SH-SY5Y (cell line): ENCODE measurements at regions not wholly inside any gene's neighbourhood (a gene's known extent, or its start where the extent isn't known, plus 50 kb on each side); places are given as distances from the start of the nearest gene placed in this dataset.

Source experiments
- GATA2 ChIP-seq: IDR thresholded peaks from 2 replicates; pipeline ENCODE4 v1.6.1; 2011; ENCODE audit warnings: mild to moderate bottlenecking, low read depth, low read length
- GATA3 ChIP-seq: IDR thresholded peaks from 2 replicates; pipeline ENCODE4 v1.6.1; 2011; ENCODE audit warnings: low read depth, mild to moderate bottlenecking, low read length, moderate library complexity

DNA sequence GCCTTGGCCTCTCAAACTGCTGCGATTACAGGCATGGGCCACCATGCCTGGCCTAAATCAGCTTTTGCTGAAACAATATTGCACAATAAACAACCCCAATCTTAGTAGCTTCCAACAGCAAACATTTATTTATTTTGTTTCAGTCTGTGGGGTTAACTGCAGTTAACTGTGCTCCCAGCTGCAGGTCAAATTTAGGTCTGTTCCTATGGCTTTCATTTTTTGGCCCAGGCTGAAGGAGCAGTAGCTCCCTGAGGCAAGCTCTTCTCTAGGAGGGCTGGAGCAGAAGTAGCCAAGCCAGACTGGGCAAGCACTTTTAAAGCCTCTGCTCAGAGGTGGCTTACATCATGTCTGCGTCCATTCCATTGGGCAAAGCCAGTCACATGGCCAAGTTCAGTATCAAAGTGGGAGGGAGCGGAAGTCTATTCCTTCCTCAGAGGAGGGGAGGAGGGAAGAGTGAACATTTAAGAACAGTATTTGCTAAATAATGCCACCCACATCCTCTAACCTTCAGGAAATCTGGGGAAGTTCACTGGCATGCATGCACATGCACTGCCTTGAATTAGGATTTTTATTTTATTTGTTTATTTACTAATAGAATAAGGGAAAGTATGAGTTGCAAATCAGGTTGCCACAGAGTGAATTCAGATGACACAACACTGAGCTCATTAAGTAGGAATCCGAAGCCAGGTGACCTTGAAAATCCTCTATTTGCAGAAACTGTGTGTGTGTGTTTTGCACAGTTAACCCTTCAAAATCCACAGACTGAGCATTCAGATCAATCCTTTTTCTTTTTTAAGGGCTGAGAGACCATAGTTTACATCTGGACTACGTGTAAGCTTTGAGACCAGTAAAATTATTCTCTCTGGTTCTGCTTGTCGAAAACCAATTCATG, 122.0 kb upstream of the SEL1L start:
- TF ChIP-seq GATA2 (no peak), GATA3 (no peak)

DNA sequence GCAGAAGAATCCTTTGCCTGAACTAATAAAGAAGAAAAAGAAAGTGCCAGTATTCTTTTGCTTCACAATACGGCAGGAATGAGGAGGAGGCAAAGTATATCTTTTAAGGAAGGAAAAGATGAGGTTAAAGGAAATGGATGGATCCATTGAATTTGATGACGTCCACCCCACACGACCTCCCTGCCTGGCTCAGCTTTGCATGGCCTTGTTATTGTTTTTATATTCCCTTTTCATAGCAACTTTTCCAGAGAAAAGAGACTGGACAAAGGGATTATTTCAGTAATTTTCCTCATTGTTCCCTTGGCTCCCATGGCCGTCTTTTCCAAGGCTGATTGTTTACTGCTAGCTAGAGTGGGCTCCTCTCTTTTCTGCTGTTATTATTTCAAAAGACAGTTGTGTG, 123.2 kb upstream of the SEL1L start:
- TF ChIP-seq GATA2: no peak
- TF ChIP-seq GATA3: no peak

DNA sequence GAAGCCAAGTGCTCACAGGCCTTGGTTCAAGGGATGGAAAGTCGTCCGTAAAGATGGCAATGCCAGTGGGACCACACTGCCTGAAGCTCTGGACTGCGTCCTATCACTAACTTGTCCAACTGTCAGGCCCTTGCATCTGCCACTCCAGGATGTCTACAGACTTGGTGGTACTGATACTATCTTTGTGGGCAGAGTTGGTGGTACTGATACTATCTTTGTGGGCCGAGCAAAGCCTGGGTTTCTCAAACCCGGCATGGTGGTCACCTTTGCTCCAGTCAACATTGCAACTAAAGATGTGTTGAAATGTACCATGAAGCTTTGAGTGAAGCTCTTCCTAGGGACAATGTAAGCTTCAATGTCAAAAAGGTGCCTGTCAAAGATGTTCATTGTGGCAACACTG, 128.4 kb upstream of the SEL1L start:
- TF ChIP-seq GATA2 (no peak), GATA3 (no peak)

DNA sequence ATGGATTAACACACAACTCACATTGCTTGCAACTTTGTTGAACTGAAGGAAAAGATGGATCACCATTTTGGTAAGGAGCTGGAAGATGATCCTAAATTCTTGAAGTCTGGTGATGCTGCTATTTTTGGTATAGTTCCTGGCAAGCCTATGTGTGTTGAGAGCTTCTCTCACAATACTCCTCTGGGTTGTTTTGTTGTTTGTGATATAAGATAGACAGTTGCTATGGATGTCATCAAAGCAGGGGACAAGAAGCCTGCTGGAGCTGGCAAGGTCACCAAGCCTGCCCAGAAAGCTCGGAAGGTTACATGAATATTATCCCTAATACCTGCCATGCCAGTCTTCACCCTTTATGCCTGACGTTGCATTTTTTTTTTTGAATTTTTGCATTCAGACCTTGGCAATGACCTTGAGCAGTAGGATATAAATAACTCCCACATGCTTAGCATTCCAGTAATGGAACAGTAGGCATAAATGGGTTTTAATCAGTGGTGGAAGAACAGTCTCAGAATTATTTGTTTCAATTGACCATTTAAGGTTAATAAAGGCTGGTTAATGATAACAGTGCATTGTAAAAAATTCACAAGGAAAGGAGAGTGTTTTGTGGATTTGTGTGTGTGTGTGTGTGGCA, 129.0 kb upstream of the SEL1L start:
- TF ChIP-seq GATA2 (no peak), GATA3 (no peak)

DNA sequence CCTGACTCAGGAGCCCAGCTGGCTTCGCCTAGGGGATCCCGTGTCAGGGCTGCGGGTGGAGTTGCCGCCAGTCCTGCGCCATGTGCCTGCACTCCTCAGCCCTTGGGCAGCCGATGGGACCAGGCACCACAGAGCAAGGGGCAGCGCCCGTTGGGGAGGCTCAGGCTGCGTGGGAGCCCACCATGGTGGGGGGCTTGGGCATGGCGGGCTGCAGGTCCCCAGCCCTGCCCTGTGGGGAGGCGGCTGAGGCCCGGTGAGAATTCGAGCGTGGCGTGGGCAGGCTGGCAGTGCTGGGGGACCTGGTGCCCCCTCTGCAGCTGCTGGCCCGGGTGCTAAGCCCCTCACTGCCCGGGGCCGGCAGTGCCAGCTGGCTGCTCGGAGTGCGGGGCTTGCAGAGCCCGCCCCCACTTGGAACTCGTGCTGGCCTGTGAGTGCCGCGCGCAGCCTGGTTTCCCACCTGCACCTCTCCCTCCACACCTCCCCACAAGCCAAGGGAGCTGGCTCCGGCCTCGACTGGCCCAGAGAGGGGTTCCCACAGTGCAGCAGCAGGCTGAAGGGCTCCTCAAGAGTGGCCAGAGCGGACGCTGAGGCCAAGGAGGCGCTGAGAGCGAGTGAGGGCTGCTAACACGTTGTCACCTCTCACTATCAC, 135.1 kb upstream of the SEL1L start:
- TF ChIP-seq GATA2 (no peak), GATA3 (no peak)

DNA sequence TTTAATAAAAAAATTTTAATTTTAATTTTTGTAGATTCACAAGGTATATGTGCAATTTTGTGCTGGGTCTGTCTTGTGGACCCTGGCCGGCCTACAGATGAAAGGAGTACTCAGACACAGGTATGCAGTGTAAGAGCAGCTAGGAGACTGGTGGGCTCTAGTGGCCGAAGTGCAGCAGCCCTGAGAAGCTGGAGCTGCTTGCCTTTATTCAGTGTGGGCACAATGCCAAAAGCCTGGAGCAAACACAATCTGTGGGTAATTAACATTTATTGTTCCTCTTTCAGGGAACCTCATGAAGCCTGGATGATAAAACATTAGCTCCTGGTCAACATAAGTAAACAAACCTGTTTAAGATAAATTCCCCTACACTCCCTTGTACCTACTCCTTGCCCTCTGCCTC, 135.7 kb upstream of the SEL1L start:
- no peak for TF ChIP-seq GATA3
- TF ChIP-seq GATA2: no peak

DNA sequence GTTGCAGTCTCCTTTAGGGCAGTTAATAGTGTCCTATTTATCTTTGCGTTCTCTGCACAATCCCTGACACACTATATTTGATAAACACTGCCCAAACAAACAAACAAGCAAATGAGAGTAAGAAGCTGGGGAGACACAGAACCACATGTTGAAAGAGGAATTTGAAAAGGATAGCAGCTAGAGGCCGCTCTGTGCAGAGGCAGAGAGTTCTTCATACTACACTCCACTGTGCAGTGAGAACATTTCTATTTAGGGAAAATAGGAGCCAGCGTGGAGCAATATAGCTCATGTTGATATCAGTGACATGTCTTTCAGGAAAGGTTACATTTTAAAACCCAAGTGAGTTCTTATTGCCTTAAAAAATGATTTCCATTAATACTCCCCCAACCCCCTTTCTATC, 140.3 kb upstream of the SEL1L start:
- TF ChIP-seq GATA3: no peak
- no peak for TF ChIP-seq GATA2

DNA sequence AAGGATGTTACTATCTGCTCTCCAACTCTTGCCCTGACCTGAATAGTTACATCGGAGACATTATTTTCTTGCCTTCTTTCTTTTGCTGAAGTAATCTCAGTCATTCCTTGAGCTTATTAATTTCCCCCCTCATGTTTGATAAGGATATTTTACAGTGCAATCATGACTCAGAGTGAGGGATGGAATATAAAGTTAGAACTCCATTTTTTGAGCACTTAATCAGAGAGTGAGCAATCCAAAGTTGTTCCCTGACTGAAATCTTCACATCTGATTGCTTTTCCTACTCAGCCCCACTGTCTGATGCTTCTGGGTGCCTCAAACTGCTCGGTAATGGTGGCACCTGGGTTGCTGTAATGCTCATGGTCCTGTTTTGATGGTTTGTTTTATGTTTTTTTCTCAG, 142.7 kb upstream of the SEL1L start:
- TF ChIP-seq GATA3 (no peak), GATA2 (no peak)

DNA sequence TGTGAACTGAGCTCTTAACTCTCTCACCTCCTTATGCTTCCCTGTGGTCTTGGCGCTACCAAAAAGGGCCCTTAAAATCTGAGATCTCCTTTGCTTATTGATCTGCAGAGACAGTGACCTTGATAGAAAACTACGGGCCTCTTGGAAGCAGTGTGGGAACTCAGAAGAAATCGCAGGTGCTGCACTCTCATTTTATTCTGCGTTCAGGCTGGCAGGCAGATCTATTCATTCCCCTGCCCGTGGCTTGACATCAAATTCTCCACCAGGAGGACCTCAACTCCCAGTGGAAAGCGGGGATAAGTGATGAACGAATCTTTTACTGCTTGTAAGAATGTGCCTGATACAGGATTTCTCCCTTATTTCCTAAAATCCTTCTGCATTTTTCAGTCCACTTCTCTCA, 143.2 kb upstream of the SEL1L start:
- TF ChIP-seq GATA2 (no peak), GATA3 (no peak)

DNA sequence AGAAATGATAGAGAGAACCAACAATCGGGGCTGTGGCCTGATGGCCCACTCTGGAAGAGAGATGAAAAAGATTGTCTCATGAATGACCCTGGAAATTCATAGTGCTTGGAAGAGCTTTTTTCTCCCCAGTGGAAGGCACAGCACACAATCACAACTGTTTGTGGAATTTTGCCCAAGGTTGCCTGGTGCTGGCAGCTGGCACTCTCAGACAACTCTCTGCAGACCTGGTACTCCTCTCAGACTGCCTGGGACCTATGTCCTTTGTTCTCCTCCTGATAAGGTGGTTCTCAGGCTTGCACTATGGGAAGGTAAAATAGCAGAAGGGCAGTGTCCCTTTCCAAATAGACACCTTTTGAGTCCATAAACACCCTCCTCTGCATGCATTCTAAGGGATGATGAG, 144.1 kb upstream of the SEL1L start:
- no peak for TF ChIP-seq GATA3

DNA sequence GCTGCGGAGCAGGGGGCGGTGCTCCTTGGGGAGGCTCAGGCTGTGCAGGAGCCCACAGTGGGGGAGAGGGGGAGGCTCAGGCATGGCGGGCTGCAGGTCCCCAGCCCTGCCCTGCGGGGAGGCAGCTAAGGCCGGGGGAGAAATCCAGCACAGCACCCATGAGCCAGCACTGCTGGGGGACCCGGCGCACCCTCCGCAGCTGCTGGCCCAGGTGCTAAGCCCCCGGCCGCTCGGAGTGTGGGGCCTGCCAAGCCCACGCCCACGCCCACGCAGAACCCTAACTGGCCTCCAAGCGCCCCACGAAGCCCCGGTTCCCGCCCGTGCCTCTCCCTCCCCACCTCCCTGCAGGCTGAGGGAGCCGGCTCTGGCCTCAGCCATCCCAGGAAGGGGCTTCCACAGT, 145.6 kb upstream of the SEL1L start:
- no peak for TF ChIP-seq GATA2
- TF ChIP-seq GATA3: no peak

DNA sequence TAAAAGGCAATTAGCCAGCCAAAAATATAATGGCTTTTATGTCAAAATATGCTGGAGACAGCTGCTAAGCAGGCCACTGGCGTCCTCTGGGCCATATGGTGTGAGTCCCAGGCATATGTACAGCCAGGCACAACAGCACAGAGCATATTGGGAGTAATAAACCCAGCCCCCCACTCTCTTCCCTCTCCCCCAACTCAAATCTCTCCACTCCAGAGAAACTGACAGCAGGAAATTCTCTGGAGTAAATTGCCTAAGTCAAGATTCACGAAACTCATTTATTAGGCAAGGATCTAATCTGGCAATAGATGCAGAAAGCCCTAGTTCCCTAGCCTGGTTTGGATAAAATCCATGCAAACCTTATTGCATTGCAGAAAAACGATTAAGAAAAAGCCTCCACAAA, 147.9 kb upstream of the SEL1L start:
- TF ChIP-seq GATA3 (no peak), GATA2 (no peak)

DNA sequence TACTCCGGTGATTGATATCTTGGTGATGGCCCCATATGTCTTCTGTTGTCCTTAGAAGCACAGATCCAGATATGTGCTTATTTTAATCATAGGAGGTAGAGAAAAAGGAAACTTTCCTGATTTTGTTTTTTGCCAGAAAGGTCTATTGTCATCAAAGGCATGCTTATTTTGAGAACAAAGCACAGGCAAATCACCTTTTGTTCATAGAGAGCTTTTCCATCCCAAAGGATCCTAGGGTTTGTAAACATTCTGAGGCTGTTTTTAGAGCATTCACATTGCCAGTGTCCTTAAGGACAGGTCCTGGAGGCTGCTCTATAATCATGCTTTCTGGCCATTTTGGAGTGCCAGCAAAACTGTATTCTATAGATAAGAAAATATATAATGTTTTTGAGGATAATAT, 148.5 kb upstream of the SEL1L start:
- TF ChIP-seq GATA2: no peak
- no peak for TF ChIP-seq GATA3

DNA sequence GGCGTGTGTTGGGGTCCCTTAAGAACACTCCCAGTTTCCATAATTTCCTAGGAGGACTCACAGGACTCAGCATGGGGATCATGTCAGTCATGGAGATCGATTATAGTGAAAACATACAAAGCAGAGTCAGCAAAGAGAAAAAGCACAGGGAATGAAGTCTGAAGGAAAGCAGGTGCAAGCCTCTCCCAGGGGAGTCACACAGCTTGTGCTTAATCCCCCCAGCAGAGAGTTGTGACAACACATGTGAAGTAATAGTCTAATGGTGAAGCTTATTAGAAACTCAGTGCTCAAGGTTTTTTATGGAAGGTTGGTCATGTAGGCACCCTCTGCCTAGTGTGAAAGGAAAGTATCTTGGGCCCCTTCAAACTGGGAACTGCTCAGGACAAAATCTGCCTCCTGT, 149.0 kb upstream of the SEL1L start:
- no peak for TF ChIP-seq GATA2
- no peak for TF ChIP-seq GATA3

DNA sequence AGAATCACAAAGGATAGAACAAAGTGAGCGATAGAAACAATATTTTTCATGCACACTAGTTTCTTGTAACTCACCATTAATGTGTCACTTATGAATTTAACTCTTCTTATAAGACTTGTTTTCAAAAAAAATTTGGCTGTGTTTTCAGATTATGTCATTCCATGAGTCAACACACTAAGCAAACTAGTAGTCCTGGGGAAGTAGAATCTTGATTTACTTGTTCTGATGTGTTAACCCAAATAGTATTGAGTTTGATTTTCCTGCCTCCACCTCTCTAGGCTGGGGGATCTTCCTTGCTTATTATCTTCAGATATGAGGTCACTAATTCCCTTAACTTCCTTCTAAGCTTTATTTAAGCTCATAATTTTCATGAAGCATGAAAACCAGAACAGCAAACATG, 151.0 kb upstream of the SEL1L start:
- TF ChIP-seq GATA3 (no peak), GATA2 (no peak)

DNA sequence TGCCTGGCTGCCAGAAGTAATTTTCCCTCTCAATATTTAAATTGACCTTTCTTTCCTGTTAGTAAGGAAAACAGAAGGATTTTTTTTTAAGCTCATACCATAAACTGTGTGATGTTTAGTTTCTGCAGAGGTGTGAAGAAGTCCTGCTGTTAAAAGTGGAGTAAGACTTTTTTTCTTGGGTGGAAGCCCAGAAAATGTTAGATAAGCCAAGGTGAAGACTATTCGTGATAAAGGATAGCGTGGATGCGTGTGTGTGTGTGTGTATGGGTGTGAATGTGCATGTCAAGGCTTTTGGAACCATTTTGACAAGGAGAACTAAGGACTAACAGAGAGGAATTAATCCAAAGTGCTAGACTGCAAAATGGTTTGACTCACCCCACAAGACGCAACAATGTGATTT, 152.9 kb upstream of the SEL1L start:
- TF ChIP-seq GATA2: no peak
- TF ChIP-seq GATA3: no peak

DNA sequence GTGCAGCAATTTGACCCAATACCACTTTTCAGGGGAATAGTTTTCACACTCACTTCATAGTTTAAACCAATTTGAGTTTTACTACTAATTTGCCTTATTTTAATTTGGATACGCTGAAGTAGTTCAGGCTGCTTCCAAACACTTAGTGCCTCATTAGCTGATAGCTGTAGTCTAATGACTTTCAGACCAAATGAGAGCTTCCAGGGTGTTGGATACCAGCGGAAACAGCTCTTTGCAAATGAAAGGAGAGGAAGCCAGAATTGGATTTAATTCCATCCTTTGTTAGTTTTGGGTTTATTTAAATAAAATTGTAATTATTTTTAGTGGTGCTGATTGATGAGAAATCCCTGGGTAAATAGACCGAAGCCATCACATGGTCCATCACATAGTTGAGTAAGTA, 158.3 kb upstream of the SEL1L start:
- no peak for TF ChIP-seq GATA2
- no peak for TF ChIP-seq GATA3
